ELF-1 (cell line): ENCODE measurements at regions not wholly inside any gene's neighbourhood (a gene's known extent, or its start where the extent isn't known, plus 50 kb on each side); places are given as distances from the start of the nearest gene placed in this dataset.

ENCODE experiments used
- DNase-seq: peaks from one replicate; pipeline ENCODE4 v3.0.0-alpha.2; 2016; ENCODE audit warnings: low read depth, low spot score

- DNase-seq: peak; percentile 35
Observed at GRCh38 chr1:25007390-25008191, 77.5 kb upstream of the RUNX3 start.

- no peak for DNase-seq
Observed at GRCh38 chr1:25006770-25007169, 76.7 kb upstream of the RUNX3 start.

GRCh38 chr1:25004355-25004754 is 74.3 kb upstream of the RUNX3 start:
- no peak for DNase-seq

GRCh38 chr1:25003457-25004190 is 73.5 kb upstream of the RUNX3 start:
- DNase-seq: no peak

- DNase-seq: no peak
Observed at GRCh38 chr1:25003000-25003399, 72.9 kb upstream of the RUNX3 start.

GRCh38 chr1:25001125-25001915 is 71.2 kb upstream of the RUNX3 start:
- DNase-seq: peak; percentile 32

- DNase-seq: no peak
Observed at GRCh38 chr1:24999906-25000305, 69.8 kb upstream of the RUNX3 start.

- DNase-seq: no peak
Observed at GRCh38 chr1:24999426-24999825, 69.3 kb upstream of the RUNX3 start.

- DNase-seq: no peak
Observed at GRCh38 chr1:24998563-24999245, 68.6 kb upstream of the RUNX3 start.

GRCh38 chr1:24996983-24997893 is 67.2 kb upstream of the RUNX3 start:
- no peak for DNase-seq

GRCh38 chr1:24996456-24996855 is 66.4 kb upstream of the RUNX3 start:
- DNase-seq: no peak

GRCh38 chr1:24995661-24996060 is 65.6 kb upstream of the RUNX3 start:
- no peak for DNase-seq

- no peak for DNase-seq
Observed at GRCh38 chr1:24995140-24995539, 65.1 kb upstream of the RUNX3 start.

GRCh38 chr1:24993871-24994580 is 64.0 kb upstream of the RUNX3 start:
- DNase-seq: no peak

- DNase-seq: no peak
Observed at GRCh38 chr1:24992761-24993211, 62.7 kb upstream of the RUNX3 start.

GRCh38 chr1:24992124-24992760 is 62.2 kb upstream of the RUNX3 start:
- no peak for DNase-seq

GRCh38 chr1:24991697-24992096 is 61.6 kb upstream of the RUNX3 start:
- DNase-seq: no peak

- peak; percentile 39 for DNase-seq
Observed at GRCh38 chr1:24990779-24991641, 60.9 kb upstream of the RUNX3 start.
